ENCODE measurements at regions not wholly inside any gene's neighbourhood (a gene's known extent, or its start where the extent isn't known, plus 50 kb on each side); places are given as distances from the start of the nearest gene placed in this dataset.

GRCh38 chr5:103461243-103461642 is 101.3 kb downstream of the NUDT12 start:
- DNase-seq: no peak

GRCh38 chr5:103458497-103459040 is 104.0 kb downstream of the NUDT12 start:
- DNase-seq: no peak

GRCh38 chr5:103456476-103456875 is 106.1 kb downstream of the NUDT12 start:
- no peak for DNase-seq

- no peak for DNase-seq
These were observed 106.8 kb downstream of the NUDT12 start for GRCh38 chr5:103455796-103456195.

- DNase-seq: no peak
These were observed 107.8 kb downstream of the NUDT12 start for GRCh38 chr5:103454770-103455169.

- no peak for DNase-seq
These were observed 109.9 kb downstream of the NUDT12 start for GRCh38 chr5:103452666-103453065.

GRCh38 chr5:103452089-103452488 is 110.5 kb downstream of the NUDT12 start:
- no peak for DNase-seq

GRCh38 chr5:103451261-103451660 is 111.3 kb downstream of the NUDT12 start:
- no peak for DNase-seq

- no peak for DNase-seq
These were observed 112.1 kb downstream of the NUDT12 start for GRCh38 chr5:103450333-103451061.

- DNase-seq: no peak
These were observed 115.8 kb downstream of the NUDT12 start for GRCh38 chr5:103446813-103447212.

- no peak for DNase-seq
These were observed 117.1 kb downstream of the NUDT12 start for GRCh38 chr5:103445426-103446035.

GRCh38 chr5:103444333-103445038 is 118.1 kb downstream of the NUDT12 start:
- no peak for DNase-seq

- no peak for DNase-seq
These were observed 119.8 kb downstream of the NUDT12 start for GRCh38 chr5:103442750-103443149.

- no peak for DNase-seq
These were observed 121.1 kb downstream of the NUDT12 start for GRCh38 chr5:103441523-103441922.

- DNase-seq: no peak
These were observed 123.6 kb downstream of the NUDT12 start for GRCh38 chr5:103439007-103439406.

GRCh38 chr5:103436656-103437055 is 125.9 kb downstream of the NUDT12 start:
- no peak for DNase-seq

- DNase-seq: no peak
These were observed 126.5 kb downstream of the NUDT12 start for GRCh38 chr5:103436112-103436511.

GRCh38 chr5:103435136-103435889 is 127.3 kb downstream of the NUDT12 start:
- DNase-seq: no peak

- no peak for DNase-seq
These were observed 128.5 kb downstream of the NUDT12 start for GRCh38 chr5:103434057-103434456.

GRCh38 chr5:103433211-103433610 is 129.4 kb downstream of the NUDT12 start:
- DNase-seq: no peak

GRCh38 chr5:103428923-103429322 is 133.7 kb downstream of the NUDT12 start:
- no peak for DNase-seq

GRCh38 chr5:103428411-103428871 is 134.1 kb downstream of the NUDT12 start:
- DNase-seq: no peak

GRCh38 chr5:103427326-103427725 is 135.3 kb downstream of the NUDT12 start:
- DNase-seq: no peak
